HG03060 (cell line): ENCODE measurements at regions not wholly inside any gene's neighbourhood (a gene's known extent, or its start where the extent isn't known, plus 50 kb on each side); places are given as distances from the start of the nearest gene placed in this dataset.

Experiments used
- ATAC-seq: cut with Tn5 transposase; IDR thresholded peaks from one replicate; pipeline ENCODE4 v1.9.1; 2021; ENCODE audit warnings: low read depth, moderate number of reproducible peaks; ENCODE audit not compliant: unreplicated experiment

DNA sequence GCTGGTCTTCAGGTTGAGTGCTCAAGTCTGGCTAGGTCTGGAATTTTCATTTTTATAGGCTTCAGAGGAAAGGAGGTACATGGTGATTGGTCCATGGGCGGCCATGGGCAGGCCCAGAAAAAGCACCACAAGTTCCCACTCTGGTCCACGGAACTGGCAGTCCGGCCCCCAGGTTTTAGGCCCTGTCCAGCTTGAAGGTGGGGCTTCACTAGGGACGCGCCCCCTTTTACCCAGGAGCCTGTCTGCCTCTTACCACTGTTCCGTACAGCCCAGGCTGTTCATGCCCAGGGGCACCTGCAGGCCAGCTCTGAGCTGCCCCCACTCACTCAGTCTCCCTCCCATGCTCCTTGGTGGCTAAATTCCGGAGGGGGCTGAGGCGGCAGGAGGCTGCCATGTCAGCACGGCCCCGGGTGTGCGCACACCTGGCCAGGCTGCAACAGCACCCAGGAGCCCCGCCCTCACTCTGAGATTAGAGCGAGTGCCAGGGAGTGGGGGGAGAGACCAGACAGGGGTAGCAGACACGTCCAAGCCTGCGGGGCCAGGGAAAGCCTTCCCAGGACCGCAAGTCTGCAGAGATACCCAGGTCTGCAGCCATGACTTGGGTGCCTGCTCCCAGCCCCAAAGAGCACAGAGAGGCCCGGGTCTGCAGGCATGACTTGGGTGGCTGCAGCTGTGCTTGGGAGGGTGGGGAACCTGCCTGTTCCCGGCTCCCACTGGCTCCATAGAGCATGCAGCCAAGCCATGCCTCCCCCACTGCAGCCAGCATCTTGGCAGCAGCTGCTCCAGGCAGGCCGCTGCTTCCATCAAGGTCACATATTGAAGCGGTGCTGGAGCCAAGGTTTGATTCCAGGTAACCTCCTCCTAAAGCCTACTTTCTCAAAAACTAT lies 390.2 kb upstream of the SGCD start:
- no peak for ATAC-seq

DNA sequence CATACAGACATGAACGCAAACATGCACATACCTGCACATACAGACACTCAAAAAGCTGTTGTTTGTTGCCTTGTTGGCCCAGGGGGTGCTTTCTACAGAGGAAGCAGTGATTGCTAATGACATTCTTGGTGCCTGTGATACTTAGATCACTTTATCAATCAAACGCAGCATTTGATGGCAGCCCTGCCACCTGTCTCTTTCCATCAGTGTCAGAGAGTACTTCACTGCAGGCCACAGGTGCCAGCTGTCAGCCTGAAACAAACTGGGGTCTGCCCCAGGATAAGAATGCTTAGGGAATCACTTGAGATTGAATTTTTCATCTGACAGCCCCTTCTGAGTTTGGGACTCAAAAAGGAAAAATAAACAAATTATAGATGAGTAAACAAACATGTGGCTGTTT lies 388.9 kb upstream of the SGCD start:
- ATAC-seq: no peak

GRCh38 chr5:155941340-155941739 lies 385.6 kb upstream of the SGCD start:
- no peak for ATAC-seq

DNA sequence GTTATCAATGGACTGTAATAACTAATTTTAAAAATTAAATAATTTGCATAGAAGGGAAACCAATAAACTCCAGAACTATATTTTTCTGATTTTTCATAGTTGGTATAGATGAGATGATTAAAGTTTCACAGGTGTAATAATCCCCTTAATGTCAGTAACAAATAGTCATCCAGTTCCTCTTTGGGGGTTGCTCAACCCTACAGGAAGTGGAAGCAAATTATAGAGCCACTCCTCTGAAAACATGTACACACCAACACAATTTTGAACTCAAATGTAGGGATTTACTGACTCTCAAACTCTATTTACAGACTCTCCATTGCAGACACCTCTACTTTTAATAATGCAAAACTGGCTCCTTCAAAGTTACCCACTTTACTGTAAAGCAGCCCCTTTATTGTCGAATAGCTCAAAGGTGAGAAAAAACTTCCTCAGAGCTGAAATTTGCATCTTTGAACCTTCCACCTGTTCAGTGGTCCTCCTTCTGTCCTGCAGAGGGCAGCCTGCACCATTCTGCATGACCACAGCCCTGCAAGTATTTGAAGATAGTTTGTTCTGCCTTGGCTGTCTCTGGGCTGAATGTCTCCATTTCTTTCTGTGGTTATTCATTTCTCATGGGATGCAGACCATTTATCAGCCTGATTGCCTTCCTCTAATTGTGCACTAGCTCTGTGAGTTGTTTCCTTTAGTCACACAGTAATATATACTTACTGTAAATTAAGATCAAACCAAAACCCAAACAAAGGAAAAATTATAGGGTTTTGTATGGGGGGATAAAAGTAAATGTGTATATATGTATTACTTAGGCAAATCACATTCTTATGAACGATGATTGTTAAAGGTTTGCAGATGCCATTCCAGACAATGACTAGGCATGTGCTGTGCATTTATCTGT lies 383.2 kb upstream of the SGCD start:
- peak; percentile 81 for ATAC-seq

GRCh38 chr5:155947394-155948062 lies 379.4 kb upstream of the SGCD start:
- no peak for ATAC-seq

DNA sequence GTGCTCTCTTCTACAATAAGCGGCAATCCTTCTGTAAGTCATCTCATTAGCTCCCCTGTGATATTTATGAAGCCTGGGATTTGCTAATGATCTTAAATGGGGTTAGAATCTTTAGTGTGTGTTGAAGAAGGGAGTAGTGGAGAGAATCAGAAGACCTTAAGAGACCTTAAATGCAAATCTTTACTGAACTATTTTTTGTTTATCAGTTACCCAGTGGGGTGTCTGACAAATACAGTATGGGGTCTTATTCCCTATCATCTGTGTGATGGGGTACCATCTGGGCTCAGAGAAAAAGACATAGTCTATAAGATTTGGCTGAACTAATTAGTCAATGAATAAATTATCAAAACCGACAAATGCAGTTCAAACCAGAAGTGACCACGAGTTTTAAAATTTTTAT lies 378.4 kb upstream of the SGCD start:
- ATAC-seq: no peak

GRCh38 chr5:155952486-155953089 lies 374.4 kb upstream of the SGCD start:
- ATAC-seq: no peak

DNA sequence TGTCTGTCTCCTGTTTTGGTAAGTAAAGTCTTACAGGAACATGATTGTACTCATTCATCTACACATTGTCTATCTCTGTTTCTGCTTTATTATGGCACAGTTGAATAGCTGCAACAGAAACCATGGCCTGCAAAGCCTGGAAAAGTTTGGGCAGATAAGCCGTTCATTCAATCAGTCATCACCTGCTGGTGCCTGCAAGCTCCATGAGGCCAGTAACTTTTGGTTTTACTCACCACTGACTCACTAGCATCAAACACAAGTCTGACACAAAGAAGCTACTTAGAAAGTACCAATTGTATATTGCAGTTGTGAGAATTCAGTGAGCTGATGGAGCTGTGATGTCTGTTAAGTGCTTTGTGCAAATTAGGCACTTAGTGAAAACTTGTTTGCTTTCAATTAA lies 373.6 kb upstream of the SGCD start:
- no peak for ATAC-seq

DNA sequence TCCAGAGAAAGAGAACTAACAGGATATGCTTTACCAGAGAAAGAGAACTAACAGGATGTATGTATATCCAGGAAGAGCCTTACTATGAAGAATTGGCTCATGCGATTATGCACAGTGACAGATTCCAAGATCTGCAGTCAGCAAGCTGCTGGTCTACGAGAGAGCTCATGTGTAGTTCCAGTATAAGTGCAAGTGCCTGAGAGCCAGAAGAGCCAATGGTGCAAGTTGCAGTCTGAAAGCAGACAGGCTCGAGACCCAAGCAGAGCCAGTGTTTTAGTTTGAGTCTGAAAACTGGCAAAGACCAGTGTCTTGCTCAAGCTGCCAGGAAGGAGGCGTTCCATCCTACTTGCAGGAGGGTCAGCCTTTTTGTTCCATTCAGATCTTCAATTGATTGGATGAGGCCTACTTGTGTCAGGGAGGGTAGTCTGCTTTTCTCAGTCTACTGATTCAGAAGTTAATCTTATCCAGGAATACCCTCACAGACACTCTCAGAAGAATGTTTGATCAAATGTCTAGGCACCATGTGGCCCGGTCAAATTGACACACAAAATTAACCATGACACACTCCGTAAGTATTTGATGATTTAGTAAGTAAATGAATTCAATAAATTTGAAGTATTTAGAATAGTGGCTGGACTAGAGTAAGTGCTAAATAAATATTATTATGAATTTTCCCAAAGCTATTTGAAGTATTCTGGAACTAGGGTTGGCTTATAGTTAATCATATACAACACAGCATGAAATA lies 372.1 kb upstream of the SGCD start:
- ATAC-seq: no peak

- no peak for ATAC-seq
Observed at GRCh38 chr5:155957884-155958283, 369.1 kb upstream of the SGCD start.

DNA sequence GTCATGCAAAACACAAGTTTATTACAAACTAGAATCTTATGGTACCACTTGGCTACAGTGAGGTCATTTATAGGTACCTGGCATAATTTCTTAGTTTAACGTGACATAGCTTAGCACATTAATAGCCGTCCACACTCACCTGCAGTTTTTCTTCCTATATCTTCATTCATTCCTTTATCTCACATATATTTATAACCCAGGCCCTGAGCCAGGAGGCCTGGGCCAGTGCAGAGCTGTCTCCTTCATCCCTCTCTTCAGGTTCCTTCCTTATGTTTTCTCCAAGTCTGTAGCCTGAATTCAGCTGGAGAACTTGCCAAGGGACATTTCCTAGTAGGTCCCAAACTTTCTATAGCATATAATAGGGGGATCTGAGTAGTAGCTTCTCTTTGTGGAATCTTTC lies 367.9 kb upstream of the SGCD start:
- no peak for ATAC-seq

DNA sequence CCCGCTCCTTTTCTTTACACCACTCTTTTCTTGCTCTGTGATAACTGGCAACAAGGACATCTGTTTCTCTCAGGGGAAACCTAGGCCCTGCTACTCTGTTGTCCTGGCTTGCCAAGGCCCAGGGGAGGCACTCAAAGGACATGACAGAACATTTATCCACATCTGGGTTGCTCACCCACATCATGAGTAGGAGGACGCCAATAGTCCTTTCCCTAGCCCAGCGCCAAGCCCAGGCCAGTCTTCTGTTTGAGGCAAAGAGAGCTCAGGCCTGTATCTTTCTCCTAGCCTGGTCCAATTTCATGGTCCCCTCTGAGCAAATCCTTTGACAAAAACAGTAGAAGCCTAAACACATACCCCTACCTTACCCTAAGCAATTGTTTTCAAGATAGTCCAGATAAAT lies 366.8 kb upstream of the SGCD start:
- no peak for ATAC-seq

GRCh38 chr5:155969537-155969936 lies 357.4 kb upstream of the SGCD start:
- no peak for ATAC-seq

- no peak for ATAC-seq
Observed at GRCh38 chr5:155974369-155974768, 352.6 kb upstream of the SGCD start.

DNA sequence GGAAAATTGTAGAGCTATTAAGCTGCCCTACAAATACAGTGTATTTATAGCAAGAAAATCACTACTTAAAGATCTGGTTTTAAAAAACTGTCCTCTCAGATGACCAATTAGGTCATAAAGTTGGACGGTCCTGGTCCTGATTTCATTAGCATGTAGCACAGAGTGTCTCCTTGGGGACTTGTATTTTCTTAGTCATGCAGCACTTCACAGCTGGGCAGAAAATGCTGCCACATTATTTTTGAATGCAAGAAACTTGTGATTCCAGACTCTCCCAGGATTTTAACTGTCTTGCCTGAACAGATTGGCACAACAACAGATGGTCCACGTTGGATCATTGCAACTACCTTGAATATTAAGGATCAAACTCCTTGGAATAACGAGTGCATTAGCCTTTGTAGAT lies 348.1 kb upstream of the SGCD start:
- ATAC-seq: no peak

DNA sequence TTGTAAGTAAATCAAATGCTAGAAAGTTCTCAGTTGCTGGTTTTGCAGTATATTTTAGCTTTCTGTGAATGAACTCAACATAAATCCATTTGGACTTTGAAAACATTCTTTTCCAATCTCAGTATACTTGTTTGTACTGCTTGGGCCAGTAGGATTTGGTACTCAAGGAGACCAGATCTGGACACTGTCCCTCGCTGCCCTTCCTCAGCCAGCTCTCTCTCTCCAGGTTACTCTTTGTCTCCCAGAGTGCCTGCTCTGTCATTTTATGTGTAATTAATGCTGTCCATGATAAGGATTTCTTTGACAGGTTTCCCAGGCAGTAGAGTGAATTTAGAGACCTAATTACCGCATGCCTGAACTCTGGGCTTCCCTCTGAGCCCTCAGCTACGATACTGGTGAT lies 344.6 kb upstream of the SGCD start:
- ATAC-seq: no peak

DNA sequence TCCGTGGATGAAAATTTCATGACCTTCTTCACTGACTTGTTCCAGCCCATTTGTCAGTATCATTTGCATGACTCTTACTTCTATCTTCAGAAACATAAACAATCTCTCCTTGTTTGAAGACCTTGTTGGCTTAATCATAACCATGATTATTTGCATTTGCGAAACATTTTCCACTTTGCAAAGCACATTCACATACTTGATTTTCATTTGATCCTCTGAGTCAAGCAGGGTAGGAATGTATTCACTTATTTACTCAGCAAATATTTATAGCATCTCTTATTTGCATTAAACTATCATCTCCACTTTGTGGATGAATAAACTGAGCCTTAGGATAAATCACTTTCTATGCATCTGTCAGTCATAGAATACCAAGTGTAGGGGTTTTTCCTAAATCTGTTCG lies 343.0 kb upstream of the SGCD start:
- ATAC-seq: no peak

DNA sequence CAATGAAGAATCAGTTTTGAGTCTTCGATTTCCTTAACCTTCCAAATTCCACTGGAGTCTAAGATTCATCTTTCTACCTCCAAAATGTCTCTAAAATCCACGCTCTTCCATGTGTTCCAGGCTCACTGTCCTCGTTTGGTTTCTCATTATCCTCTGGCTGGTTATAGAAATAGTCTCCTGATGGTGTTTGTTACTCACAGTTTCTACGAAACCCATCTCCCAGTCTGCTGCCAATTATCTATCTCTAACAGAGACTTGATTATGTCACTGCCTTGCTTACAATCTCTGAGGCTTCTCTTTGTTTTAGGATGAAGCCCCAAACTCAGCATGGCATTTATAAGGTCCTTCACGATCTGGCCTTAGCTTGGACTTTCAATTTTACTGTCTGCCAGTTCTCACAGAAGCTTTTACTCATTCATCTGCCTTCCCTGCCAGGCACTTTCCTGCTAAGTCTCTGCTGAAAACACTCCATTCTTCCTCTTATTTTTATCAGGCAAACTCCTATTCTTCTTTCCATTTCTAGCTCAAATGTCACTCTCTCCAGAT lies 339.6 kb upstream of the SGCD start:
- ATAC-seq: no peak

DNA sequence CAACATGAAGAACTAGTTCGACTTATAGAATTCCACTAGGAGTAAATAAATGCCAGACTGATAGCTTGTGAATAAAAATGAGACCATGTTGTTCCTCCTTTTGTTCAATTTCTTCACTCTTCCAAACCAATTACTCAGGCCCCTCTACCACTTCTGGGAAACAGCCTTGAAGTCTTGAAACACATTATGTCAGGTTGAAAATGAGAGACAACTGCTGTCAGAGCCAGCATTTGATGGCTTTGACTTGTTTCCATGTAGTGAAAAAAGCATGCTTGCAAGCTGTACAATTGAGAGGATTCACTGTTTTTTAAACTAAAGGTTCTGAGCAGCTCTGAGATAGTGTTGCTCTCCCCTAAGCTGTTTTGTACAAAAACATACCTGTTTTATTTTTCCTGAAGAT lies 337.1 kb upstream of the SGCD start:
- ATAC-seq: no peak

- no peak for ATAC-seq
Observed at GRCh38 chr5:155996123-155996522, 330.8 kb upstream of the SGCD start.
